ENCODE measurements at regions not wholly inside any gene's neighbourhood (a gene's known extent, or its start where the extent isn't known, plus 50 kb on each side); places are given as distances from the start of the nearest gene placed in this dataset.

DNA sequence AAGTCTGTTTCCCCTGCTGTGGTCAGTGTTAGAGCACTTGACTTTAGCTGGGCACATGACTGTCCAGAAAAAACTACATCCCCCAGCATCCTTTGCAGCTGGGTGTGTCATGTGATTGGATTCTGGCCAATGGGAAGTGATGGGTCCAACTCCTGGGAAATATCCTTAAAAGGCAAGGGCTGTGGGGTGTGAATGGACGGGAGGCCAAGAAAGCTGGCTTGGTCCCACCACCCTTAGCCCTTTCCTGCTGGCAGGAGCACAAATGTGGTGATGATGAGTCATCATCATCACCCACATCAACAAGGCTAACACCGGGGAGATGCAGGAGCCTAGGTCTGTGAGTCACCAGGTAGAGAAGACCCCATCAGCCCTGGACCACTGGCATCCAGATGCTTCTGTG lies 341.7 kb downstream of the C16orf95 start:
- TF ChIP-seq, protein P1, sequence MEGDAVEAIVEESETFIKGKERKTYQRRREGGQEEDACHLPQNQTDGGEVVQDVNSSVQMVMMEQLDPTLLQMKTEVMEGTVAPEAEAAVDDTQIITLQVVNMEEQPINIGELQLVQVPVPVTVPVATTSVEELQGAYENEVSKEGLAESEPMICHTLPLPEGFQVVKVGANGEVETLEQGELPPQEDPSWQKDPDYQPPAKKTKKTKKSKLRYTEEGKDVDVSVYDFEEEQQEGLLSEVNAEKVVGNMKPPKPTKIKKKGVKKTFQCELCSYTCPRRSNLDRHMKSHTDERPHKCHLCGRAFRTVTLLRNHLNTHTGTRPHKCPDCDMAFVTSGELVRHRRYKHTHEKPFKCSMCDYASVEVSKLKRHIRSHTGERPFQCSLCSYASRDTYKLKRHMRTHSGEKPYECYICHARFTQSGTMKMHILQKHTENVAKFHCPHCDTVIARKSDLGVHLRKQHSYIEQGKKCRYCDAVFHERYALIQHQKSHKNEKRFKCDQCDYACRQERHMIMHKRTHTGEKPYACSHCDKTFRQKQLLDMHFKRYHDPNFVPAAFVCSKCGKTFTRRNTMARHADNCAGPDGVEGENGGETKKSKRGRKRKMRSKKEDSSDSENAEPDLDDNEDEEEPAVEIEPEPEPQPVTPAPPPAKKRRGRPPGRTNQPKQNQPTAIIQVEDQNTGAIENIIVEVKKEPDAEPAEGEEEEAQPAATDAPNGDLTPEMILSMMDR (conservative IDR thresholded peaks at IDR 0.05; ENCODE audit: control insufficient read depth, insufficient read depth, low read depth, low read length): no peak
- no peak overlapping the region for H3K4me3 ChIP-seq (ENCODE audit: control insufficient read depth, low read depth, low read length)
- peak; percentile 95 for DNase-seq (ENCODE audit: low read depth)

DNA sequence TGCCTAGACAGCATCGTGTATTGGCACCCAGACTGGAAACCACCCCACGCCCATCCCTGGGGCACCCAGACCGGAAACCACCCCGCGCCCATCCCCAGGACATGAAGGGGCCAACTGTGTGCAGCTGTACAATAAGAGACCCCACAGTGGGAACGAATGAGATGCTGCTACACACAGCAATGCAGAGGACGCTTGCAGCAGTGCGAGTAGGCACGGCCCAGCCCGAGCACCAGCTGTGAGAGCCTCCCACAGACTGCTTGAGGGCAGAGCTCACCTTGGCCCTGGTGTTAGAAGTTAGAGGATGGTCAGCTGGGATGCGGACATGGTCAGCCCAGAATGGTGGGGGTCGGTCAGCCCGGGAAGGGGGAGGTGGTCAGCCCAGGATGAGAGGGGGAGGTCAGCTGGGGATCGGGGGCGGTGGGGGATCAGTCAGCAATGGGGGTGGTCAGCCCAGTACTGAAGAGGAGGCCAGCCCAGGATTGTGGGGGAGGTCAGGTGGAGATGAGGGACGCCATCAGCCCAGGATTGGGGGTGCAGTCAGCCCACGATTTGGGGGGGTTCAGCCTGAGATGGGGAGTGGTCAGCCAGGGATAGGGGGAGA lies 340.0 kb downstream of the C16orf95 start:
- TF ChIP-seq, protein P1 (conservative IDR thresholded peaks at IDR 0.05; ENCODE audit: control insufficient read depth, insufficient read depth, low read depth, low read length): no peak
- H3K4me3 ChIP-seq (ENCODE audit: control insufficient read depth, low read depth, low read length): no peak overlapping the region
- DNase-seq (ENCODE audit: low read depth): no peak

DNA sequence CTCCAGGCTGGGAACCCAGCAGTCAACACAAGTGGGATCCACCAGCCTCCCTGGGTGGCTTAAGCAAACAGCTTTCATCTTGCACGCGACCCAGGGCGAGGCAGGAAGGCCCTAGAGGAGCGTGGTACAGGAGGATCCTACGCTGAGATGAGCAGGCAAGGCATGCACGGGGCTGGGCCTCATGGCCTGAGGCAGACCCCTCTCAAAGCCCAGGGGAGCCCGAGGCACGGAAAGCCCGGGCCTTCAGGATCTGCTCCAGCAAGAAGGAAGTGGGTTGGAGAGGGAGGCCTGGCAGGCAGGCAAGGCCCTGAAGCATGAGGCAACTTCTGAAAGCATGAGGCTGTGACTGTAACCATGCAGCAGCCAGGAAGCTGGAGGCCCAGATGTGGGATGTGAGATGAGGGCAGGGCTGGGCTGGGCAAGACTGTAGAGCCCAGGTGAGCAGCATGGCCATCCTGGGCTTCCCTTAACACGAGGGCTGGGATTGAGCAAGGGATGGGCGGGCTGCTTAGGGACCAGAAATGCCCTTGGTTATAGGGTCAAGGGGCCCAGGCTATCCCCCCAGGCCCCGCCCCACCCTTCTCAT lies 338.7 kb downstream of the C16orf95 start:
- no peak for DNase-seq (ENCODE audit: low read depth)
- H3K4me3 ChIP-seq (ENCODE audit: control insufficient read depth, low read depth, low read length): no peak overlapping the region
- TF ChIP-seq, protein P1 (conservative IDR thresholded peaks at IDR 0.05; ENCODE audit: control insufficient read depth, insufficient read depth, low read depth, low read length): no peak

DNA sequence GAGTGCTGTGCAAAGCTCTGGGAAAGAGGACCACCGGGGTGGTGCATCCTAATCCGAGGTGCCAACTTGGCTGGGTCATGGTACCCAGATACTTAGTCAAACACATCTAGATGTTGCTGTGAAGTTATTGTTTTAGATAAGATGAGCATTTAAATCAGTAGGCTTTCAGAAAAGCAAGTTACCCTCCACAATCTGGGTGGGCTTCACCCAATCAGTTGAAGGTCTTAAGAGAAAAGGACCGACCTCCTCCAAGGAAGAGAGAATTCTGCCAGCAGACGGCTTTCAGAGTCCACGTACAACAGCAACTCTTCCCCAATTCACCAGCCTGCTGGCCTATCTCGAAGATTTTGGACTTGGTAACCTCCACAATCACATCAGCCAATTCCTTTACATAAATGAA lies 338.1 kb downstream of the C16orf95 start:
- TF ChIP-seq, protein P1 (conservative IDR thresholded peaks at IDR 0.05; ENCODE audit: control insufficient read depth, insufficient read depth, low read depth, low read length): no peak

DNA sequence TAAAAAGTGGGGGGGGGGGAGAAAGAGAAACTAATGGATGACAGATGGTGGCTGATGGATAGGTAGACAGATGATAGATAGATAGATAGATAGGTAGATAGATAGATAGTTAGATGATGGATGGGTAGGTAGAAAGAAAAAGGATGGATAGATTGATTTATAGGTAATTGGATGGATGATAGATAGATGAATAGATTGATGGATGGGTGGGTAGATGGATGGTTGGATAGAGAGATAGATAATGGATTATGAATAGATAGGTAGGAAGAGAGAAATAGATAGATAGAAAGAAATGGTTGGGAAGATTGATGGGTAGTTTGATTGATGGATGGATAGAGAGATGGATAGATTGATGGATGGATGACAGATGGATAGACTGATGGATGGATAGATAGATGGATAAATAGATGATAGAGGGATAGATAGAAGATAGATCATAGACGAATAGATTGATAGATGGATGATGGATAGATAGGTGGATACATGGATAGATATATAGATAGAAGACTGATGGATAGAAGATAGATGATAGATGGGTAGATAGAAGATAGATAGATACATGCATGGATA lies 337.1 kb downstream of the C16orf95 start:
- DNase-seq (ENCODE audit: low read depth): no peak
- TF ChIP-seq, protein P1 (conservative IDR thresholded peaks at IDR 0.05; ENCODE audit: control insufficient read depth, insufficient read depth, low read depth, low read length): no peak

More for the DNA sequence above, 338.1 kb downstream of the C16orf95 start:
- H3K4me3 ChIP-seq (ENCODE audit: control insufficient read depth, low read depth, low read length): no peak overlapping the region
- DNase-seq (ENCODE audit: low read depth): no peak

DNA sequence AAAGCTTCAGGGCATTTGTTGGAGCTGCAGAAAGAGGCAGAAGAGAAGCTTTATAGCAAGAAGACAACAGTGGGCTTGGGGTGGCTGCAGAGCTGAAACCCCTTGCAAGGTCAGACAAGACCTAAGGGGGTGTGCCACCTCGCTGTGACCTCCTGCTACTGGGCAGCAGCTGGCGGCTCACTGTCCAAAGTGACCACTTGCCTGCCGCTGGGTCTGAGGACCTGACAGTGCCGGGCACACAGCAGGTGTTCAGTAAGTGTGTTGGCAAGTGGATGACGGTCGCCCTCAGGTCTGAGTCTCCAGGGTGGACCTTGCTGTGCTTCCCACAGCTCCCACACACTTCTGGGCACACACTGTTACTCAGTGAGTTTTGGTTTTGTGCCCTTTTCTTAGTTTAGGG lies 336.5 kb downstream of the C16orf95 start:
- TF ChIP-seq, protein P1 (conservative IDR thresholded peaks at IDR 0.05; ENCODE audit: control insufficient read depth, insufficient read depth, low read depth, low read length): no peak
- DNase-seq (ENCODE audit: low read depth): no peak

More for the DNA sequence above, 337.1 kb downstream of the C16orf95 start:
- H3K4me3 ChIP-seq (ENCODE audit: control insufficient read depth, low read depth, low read length): no peak overlapping the region

More for the DNA sequence above, 336.5 kb downstream of the C16orf95 start:
- no peak overlapping the region for H3K4me3 ChIP-seq (ENCODE audit: control insufficient read depth, low read depth, low read length)

All from fibroblast of mammary gland (primary cell).